ENCODE measurements at regions not wholly inside any gene's neighbourhood (a gene's known extent, or its start where the extent isn't known, plus 50 kb on each side); places are given as distances from the start of the nearest gene placed in this dataset.
"Not testable (repeated sequence)": the region's sequence is repeated elsewhere in the genome, so short reads cannot be mapped to it uniquely, and the experiment has no call there.

GRCh38 chrX:124455966-124456365, 109.6 kb downstream of the SH2D1A start:
- intact Hi-C loops (cut with DNase I, micrococcal nuclease), result no loop called here
- ATAC-seq (no peak), DNase-seq (no peak)
- Histone ChIP-seq H3K36me3 (ENCODE audit: low read depth) (no peaks in the 10 kb centered on the region), H3K9me3 (no peaks in the 10 kb centered on the region), H3K4me3 (no peak overlapping the region), H3K4me1 (ENCODE audit: low read depth) (no peaks in the 10 kb centered on the region)
- no peak for TF ChIP-seq CTCF (IDR thresholded peaks at IDR 0.05)

- DNase-seq; H3K9me3 ChIP-seq; ATAC-seq; H3K4me3 ChIP-seq; H3K36me3 ChIP-seq (ENCODE audit: low read depth); intact Hi-C loops (cut with DNase I, micrococcal nuclease); H3K4me1 ChIP-seq (ENCODE audit: low read depth): not testable (repeated sequence)
Measured at GRCh38 chrX:124459851-124460250, 113.5 kb downstream of the SH2D1A start.

GRCh38 chrX:124462931-124463330, 116.6 kb downstream of the SH2D1A start:
- TF ChIP-seq CTCF (IDR thresholded peaks at IDR 0.05), result no peak
- intact Hi-C loops (cut with DNase I, micrococcal nuclease), result no loop called here
- Histone ChIP-seq H3K4me3 (no peak overlapping the region), H3K9me3 (no peaks in the 10 kb centered on the region), H3K36me3 (ENCODE audit: low read depth) (no peaks in the 10 kb centered on the region), H3K4me1 (ENCODE audit: low read depth) (no peaks in the 10 kb centered on the region)
- ATAC-seq (no peak), DNase-seq (no peak)

GRCh38 chrX:124467202-124467601, 120.8 kb downstream of the SH2D1A start:
- Histone ChIP-seq H3K4me3 (no peak overlapping the region), H3K9me3 (no peaks in the 10 kb centered on the region), H3K36me3 (ENCODE audit: low read depth) (no peaks in the 10 kb centered on the region), H3K4me1 (ENCODE audit: low read depth) (no peaks in the 10 kb centered on the region)
- no peak for TF ChIP-seq CTCF (IDR thresholded peaks at IDR 0.05)
- ATAC-seq, result no peak
- DNase-seq, result no peak
- intact Hi-C loops (cut with DNase I, micrococcal nuclease), result no loop called here

- no peak for TF ChIP-seq CTCF (IDR thresholded peaks at IDR 0.05)
- Histone ChIP-seq H3K9me3 (no peaks in the 10 kb centered on the region), H3K4me3 (no peak overlapping the region), H3K36me3 (ENCODE audit: low read depth) (no peaks in the 10 kb centered on the region), H3K4me1 (ENCODE audit: low read depth) (no peaks in the 10 kb centered on the region)
- DNase-seq (no peak), ATAC-seq (no peak)
- intact Hi-C loops (cut with DNase I, micrococcal nuclease), result no loop called here
Measured at GRCh38 chrX:124475358-124475757, 129.0 kb downstream of the SH2D1A start.

- DNase-seq (no peak), ATAC-seq (no peak)
- TF ChIP-seq CTCF (IDR thresholded peaks at IDR 0.05), result no peak
- intact Hi-C loops (cut with DNase I, micrococcal nuclease), result no loop called here
- H3K9me3 ChIP-seq, result no peaks in the 10 kb centered on the region
- H3K4me1 ChIP-seq (ENCODE audit: low read depth), result no peaks in the 10 kb centered on the region
- H3K36me3 ChIP-seq (ENCODE audit: low read depth), result no peaks in the 10 kb centered on the region
- H3K4me3 ChIP-seq, result no peak overlapping the region
Measured at GRCh38 chrX:124476562-124476961, 130.2 kb downstream of the SH2D1A start.
